ENCODE measurements at regions not wholly inside any gene's neighbourhood (a gene's known extent, or its start where the extent isn't known, plus 50 kb on each side); places are given as distances from the start of the nearest gene placed in this dataset.

DNA sequence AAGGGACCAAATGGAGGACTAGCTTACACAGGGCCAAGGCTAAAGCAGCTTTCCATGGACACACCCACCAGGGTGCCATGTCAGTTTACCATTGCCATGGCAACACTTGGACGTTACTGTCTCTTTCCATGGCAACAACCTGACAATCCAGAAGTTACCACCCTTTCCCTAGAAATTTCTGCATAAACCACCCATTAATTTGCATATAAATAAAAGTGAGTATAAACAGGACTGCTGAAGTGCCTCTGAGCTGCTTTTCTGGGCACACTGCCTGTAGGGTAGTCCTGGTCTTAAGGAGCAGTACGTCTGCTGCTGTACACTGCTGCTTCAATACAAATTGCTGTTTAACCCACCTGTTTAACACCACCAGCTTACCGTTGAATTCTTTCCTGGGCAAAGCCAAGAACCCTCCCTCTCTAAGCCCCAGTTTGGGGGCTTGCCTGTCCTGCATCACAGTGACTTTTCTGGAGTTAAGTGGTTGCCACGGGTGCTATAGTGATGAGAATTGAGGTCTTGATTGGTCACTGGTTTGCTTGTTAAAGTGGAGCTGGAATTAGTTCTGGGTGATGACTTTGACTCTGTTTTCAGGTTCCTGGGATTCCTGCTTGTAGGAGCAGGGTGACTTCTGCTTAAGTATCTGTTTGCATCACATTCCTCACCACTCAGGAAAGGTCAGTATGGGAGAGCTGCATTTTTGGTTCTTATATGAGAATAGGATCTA, 83.2 kb downstream of the CLDN17 start:
- TF ChIP-seq GABPA (IDR thresholded peaks at IDR 0.05; ENCODE audit: low read depth) (no peak), SPI1 (IDR thresholded peaks at IDR 0.05; ENCODE audit: borderline replicate concordance, low read depth) (no peak), POLR2AphosphoS5 (IDR thresholded peaks at IDR 0.05; ENCODE audit: low read depth) (no peak)
- TF ChIP-seq, protein P1, sequence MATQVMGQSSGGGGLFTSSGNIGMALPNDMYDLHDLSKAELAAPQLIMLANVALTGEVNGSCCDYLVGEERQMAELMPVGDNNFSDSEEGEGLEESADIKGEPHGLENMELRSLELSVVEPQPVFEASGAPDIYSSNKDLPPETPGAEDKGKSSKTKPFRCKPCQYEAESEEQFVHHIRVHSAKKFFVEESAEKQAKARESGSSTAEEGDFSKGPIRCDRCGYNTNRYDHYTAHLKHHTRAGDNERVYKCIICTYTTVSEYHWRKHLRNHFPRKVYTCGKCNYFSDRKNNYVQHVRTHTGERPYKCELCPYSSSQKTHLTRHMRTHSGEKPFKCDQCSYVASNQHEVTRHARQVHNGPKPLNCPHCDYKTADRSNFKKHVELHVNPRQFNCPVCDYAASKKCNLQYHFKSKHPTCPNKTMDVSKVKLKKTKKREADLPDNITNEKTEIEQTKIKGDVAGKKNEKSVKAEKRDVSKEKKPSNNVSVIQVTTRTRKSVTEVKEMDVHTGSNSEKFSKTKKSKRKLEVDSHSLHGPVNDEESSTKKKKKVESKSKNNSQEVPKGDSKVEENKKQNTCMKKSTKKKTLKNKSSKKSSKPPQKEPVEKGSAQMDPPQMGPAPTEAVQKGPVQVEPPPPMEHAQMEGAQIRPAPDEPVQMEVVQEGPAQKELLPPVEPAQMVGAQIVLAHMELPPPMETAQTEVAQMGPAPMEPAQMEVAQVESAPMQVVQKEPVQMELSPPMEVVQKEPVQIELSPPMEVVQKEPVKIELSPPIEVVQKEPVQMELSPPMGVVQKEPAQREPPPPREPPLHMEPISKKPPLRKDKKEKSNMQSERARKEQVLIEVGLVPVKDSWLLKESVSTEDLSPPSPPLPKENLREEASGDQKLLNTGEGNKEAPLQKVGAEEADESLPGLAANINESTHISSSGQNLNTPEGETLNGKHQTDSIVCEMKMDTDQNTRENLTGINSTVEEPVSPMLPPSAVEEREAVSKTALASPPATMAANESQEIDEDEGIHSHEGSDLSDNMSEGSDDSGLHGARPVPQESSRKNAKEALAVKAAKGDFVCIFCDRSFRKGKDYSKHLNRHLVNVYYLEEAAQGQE (IDR thresholded peaks at IDR 0.05; ENCODE audit: insufficient replicate concordance, low read depth): no peak
- TF ChIP-seq, protein P2, sequence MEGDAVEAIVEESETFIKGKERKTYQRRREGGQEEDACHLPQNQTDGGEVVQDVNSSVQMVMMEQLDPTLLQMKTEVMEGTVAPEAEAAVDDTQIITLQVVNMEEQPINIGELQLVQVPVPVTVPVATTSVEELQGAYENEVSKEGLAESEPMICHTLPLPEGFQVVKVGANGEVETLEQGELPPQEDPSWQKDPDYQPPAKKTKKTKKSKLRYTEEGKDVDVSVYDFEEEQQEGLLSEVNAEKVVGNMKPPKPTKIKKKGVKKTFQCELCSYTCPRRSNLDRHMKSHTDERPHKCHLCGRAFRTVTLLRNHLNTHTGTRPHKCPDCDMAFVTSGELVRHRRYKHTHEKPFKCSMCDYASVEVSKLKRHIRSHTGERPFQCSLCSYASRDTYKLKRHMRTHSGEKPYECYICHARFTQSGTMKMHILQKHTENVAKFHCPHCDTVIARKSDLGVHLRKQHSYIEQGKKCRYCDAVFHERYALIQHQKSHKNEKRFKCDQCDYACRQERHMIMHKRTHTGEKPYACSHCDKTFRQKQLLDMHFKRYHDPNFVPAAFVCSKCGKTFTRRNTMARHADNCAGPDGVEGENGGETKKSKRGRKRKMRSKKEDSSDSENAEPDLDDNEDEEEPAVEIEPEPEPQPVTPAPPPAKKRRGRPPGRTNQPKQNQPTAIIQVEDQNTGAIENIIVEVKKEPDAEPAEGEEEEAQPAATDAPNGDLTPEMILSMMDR (IDR thresholded peaks at IDR 0.05; ENCODE audit: insufficient read depth, low read length): no peak
- no peak overlapping the region for H3K27ac ChIP-seq (replicated peaks)

DNA sequence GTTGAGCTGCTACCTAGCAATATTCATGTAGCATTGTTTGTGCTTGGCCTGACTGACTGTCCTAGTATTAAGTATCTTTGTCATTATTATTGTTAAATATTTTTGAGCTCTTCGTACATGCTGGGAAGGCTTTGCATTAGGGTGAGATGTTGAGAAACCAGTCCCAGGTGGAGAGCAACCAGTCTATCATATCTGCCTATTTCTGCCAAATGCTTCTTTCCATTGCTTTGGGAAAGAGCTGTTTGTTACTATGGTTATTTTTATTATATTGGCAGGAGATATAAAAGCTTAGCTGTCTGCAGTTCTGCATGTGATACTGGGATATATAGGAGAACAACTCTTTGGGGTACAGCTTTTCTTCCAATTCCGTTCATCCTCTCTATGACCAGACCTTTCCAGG, 85.1 kb downstream of the CLDN17 start:
- no peaks in the 10 kb centered on the region for H3K27me3 ChIP-seq (ENCODE audit: insufficient read depth, poor library complexity, severe bottlenecking)
- H3K4me3 ChIP-seq (replicated peaks; ENCODE audit: insufficient read depth, low read length): no peak overlapping the region
- DNase-seq (ENCODE audit: low read depth in 1 of 2, low spot score in 1 of 2): no peak
- H3K27ac ChIP-seq (replicated peaks): no peak overlapping the region
- TF ChIP-seq SPI1 (IDR thresholded peaks at IDR 0.05; ENCODE audit: borderline replicate concordance, low read depth) (no peak), POLR2AphosphoS5 (IDR thresholded peaks at IDR 0.05; ENCODE audit: low read depth) (no peak), GABPA (IDR thresholded peaks at IDR 0.05; ENCODE audit: low read depth) (no peak)
- TF ChIP-seq, protein P1 (IDR thresholded peaks at IDR 0.05; ENCODE audit: insufficient replicate concordance, low read depth): no peak
- TF ChIP-seq, protein P2 (IDR thresholded peaks at IDR 0.05; ENCODE audit: insufficient read depth, low read length): no peak

More for the DNA sequence above, 83.2 kb downstream of the CLDN17 start:
- H3K4me3 ChIP-seq (replicated peaks; ENCODE audit: insufficient read depth, low read length): no peak overlapping the region
- H3K27me3 ChIP-seq (ENCODE audit: insufficient read depth, poor library complexity, severe bottlenecking): no peaks in the 10 kb centered on the region
- no peak for DNase-seq (ENCODE audit: low read depth in 1 of 2, low spot score in 1 of 2)

DNA sequence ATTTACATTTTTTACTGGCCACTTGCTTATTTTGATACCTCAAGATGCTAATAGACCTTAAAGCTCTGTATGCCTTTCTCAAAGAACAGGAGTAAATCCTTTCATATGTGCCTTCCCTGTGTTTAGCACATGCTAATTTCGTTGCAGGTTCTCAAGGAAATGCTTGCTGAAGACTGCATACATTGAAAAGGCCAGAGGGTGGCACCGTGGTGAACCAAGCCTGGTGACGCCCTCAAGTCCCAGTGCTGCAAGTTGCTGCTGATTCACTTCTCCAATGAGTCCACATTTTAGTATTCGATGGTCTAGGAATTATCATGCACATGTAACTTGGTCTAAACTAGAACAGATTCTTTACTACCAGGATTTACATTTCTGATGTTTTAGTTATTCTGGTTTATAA, 94.1 kb downstream of the CLDN17 start:
- no peak for TF ChIP-seq GABPA (IDR thresholded peaks at IDR 0.05; ENCODE audit: low read depth)
- TF ChIP-seq, protein P2 (IDR thresholded peaks at IDR 0.05; ENCODE audit: insufficient read depth, low read length): no peak
- TF ChIP-seq, protein P1 (IDR thresholded peaks at IDR 0.05; ENCODE audit: insufficient replicate concordance, low read depth): no peak
- TF ChIP-seq POLR2AphosphoS5 (IDR thresholded peaks at IDR 0.05; ENCODE audit: low read depth): no peak
- no peak for TF ChIP-seq SPI1 (IDR thresholded peaks at IDR 0.05; ENCODE audit: borderline replicate concordance, low read depth)
- no peak overlapping the region for H3K27ac ChIP-seq (replicated peaks)
- no peaks in the 10 kb centered on the region for H3K27me3 ChIP-seq (ENCODE audit: insufficient read depth, poor library complexity, severe bottlenecking)
- no peak overlapping the region for H3K4me3 ChIP-seq (replicated peaks; ENCODE audit: insufficient read depth, low read length)
- peak; percentile 1 to 30 for DNase-seq (ENCODE audit: low read depth in 1 of 2, low spot score in 1 of 2)

All from HL-60 (cell line).